Endothelial cell of hepatic sinusoid (primary cell): ENCODE measurements at regions not wholly inside any gene's neighbourhood (a gene's known extent, or its start where the extent isn't known, plus 50 kb on each side); places are given as distances from the start of the nearest gene placed in this dataset.
"Not testable (repeated sequence)": the region's sequence is repeated elsewhere in the genome, so short reads cannot be mapped to it uniquely, and the experiment has no call there.

Source experiments
- in situ Hi-C: cut with HindIII; loops from 2 replicates; pipeline ENCODE4 v1.10.0; 2017; ENCODE audit warnings: low sequenced_read_pairs

DNA sequence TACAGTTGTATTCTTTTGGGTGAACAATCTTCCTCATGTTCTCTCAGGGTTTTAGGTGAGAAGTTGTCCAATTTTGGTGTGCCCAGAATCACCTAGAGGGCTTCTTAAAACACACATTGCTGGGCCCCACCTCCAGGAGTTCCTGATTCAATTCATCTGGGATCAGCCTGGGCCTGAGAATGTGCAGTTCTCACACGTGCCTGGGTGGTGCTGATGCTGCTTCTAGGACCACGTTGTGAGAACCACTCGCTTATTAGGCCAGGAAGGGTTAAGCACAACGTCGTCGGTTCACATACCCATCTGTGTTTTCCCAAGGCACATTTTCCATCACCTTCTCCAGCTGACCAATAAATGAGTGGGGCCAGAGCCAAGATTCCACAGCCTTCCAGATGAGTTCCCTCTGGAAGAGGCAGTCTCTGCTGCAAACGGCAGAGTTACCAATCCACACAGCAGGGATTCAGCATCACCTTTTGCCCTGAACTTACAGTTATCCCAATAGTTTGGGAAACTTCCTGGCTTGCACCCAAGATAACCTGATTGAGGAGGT is 277.7 kb upstream of the HNRNPA3 start:
- in situ Hi-C loops: no loop called here

DNA sequence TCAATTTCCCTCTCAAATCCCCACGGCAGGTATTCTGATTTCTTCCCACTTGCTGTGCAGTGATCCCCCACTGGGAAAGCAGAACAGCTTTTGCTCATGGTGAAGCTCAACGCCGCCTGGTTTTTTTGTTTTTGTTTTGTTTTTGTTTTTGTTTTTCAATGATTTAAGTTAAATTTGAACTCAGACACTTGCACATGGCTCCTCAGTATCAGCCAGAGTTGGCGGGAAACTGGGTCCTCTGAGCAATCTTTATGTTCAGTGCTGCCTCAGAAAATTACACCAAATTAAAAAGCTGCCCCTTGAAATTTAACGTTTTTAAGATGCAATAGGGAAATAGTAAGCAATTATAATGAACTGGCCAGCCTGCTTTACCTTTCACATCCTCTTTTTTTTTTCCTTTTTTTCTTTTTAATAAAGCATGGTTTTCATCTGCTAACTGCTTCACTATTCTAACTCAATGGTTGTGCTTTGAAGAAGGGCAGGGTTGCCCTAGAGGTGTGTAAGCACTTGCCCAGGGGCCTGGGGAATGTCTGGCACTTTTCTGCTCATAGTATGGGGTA is 277.0 kb upstream of the HNRNPA3 start:
- in situ Hi-C loops: no loop called here

DNA sequence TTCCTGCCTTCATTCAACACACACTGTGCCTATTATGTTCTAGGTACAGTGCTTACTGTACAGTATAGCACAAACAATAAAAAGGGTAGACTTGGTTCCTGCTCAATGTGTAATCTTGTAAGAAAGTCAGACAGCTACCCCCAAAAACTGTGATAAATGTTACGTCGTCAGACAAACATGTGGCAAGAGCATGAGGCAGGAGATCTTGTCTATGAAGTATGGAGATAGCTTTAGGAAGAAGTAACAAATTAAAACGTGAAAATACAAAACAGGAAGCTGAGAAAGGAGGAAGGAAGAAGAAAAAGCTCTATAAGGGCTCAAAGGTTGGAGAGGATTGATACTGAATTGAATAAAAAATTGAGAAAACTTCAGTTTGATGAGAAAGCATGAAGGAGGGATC is 276.2 kb upstream of the HNRNPA3 start:
- in situ Hi-C loops: no loop called here

DNA sequence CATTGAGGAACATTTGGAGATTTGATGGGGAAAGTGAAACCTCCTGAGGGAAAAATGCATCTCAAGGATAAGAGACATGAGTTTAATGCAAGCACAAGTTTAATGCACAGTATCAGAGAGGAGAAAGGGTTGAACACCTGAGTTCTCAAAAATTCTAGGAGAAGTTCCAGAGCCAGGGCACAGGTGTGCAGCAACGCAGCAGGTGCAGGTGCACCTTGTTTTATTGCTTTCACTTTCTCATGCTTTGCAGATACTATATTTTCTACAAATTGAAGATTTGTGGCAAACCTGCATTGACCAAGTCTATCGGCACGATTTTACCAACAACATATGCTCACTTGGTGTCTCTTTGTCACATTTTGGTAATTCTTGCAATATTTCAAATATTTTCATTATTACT is 267.6 kb upstream of the HNRNPA3 start:
- in situ Hi-C loops: no loop called here

DNA sequence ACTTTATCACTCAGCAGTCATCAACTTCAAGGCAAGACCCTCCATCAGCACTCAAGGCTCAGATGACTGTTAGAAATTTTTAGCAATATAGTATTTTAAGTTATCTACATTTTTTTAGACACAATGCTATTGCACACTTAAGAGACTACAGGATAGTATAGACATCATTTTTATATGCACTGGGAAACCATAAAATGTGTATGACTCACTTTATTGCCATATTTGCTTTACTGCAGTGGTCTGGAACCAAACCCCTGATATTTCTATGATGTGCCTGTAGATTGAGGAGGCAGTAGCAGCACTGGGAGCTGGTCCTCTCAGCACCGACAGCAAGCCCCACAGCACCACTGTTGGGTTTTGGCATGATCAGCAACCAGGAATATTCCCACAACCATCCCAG is 264.8 kb upstream of the HNRNPA3 start:
- in situ Hi-C loops: no loop called here

DNA sequence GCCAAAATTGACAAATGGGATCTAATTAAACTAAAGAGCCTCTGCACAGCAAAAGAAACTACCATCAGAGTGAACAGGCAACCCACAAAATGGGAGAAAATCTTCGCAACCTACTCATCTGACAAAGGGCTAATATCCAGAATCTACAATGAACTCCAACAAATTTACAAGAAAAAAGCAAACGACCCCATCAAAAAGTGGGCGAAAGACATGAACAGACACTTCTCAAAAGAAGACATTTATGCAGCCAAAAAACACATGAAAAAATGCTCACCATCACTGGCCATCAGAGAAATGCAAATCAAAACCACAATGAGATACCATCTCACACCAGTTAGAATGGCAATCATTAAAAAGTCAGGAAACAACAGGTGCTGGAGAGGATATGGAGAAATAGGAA is 261.4 kb upstream of the HNRNPA3 start:
- in situ Hi-C loops: not testable (repeated sequence)

GRCh38 chr2:176956791-176957190 is 255.8 kb upstream of the HNRNPA3 start:
- in situ Hi-C loops: no loop called here

GRCh38 chr2:176959614-176960013 is 253.0 kb upstream of the HNRNPA3 start:
- in situ Hi-C loops: no loop called here

DNA sequence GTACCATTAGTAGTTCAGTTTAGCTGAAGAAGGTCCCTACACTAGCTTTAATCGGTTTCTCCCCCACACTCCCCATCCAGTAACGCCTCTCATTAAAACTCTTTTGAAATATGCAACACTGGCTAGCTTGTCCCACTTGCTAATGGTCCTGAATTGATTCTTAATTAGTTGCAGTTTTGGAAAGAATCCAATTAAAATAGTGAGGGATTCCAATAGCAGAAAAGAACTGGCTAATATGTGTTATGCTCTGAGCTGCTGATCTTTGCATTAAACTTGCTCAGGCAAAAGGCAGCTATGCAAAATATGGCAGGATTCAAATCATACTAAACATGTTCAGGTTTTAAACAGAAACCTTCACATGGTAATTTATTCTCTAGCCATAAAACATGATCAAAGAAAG is 252.5 kb upstream of the HNRNPA3 start:
- in situ Hi-C loops: no loop called here

- in situ Hi-C loops: no loop called here
Observed at GRCh38 chr2:176960736-176961520, 251.7 kb upstream of the HNRNPA3 start.

GRCh38 chr2:176961775-176962619 is 250.6 kb upstream of the HNRNPA3 start:
- in situ Hi-C loops: no loop called here

DNA sequence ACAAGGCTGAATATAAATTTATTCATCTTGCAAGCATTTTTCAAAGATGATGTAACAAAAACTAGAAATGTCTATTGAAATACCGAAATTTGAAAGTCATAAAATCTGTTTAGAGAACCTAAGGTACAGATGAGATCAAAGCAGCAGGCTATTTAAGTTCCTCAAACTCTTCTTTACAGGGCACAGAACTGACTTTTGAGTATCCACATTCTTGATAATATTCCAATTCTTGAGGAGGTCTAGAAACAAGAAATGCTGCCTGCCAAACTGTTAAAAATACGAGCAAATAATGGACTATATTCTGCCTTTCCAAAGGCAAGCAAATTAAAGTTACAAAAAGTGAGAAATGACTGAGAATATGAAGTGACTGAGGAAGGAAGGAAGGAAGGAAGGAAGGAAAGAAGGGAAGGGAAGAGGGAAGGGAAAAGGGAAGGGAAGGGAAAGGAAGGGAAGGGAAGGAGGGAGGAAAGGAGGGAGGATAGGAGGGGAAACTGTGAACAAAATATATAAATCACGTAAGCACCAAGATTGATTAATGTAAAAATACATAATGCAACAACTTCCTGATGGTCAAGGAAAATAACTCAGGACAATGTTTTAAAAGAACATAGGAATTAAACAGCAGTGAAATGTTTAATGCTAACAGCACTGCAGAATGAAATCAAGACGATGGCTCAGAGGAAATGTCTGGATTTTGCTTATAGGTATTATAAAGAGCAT is 248.9 kb upstream of the HNRNPA3 start:
- in situ Hi-C loops: no loop called here

GRCh38 chr2:176967911-176968450 is 244.6 kb upstream of the HNRNPA3 start:
- in situ Hi-C loops: no loop called here

- in situ Hi-C loops: no loop called here
Observed at GRCh38 chr2:176969642-176970359, 242.8 kb upstream of the HNRNPA3 start.

GRCh38 chr2:176976736-176977685 is 235.6 kb upstream of the HNRNPA3 start:
- in situ Hi-C loops: no loop called here

- in situ Hi-C loops: no loop called here
Observed at GRCh38 chr2:176978921-176979320, 233.7 kb upstream of the HNRNPA3 start.

- in situ Hi-C loops: no loop called here
Observed at GRCh38 chr2:176979981-176980710, 232.4 kb upstream of the HNRNPA3 start.

- in situ Hi-C loops: no loop called here
Observed at GRCh38 chr2:176984987-176985386, 227.6 kb upstream of the HNRNPA3 start.
